Mesothelial cell of epicardium (in vitro differentiated cells): ENCODE measurements at regions not wholly inside any gene's neighbourhood (a gene's known extent, or its start where the extent isn't known, plus 50 kb on each side); places are given as distances from the start of the nearest gene placed in this dataset.

Experiments
- DNase-seq, 2 experiments: peaks; one replicate each; pipeline ENCODE4 v3.0.0; 2021; ENCODE audit warnings: low spot score in 2 of 2; ENCODE audit not compliant: unreplicated experiment in 2 of 2
- H3K27ac Mint-ChIP-seq: 2 replicates; pipeline ENCODE4 v1.8.0; 2021; ENCODE audit warnings: mixed read lengths
- H3K27me3 Mint-ChIP-seq: 2 replicates; pipeline ENCODE4 v1.8.0; 2021; ENCODE audit warnings: low read depth, mixed read lengths
- H3K36me3 Mint-ChIP-seq: 2 replicates; pipeline ENCODE4 v1.8.0; 2021; ENCODE audit warnings: mixed read lengths
- H3K4me1 Mint-ChIP-seq: 2 replicates; pipeline ENCODE4 v1.8.0; 2021; ENCODE audit warnings: mixed read lengths
- H3K4me3 Mint-ChIP-seq: 2 replicates; pipeline ENCODE4 v1.8.0; 2021; ENCODE audit warnings: mild to moderate bottlenecking, moderate library complexity, mixed read lengths
- H3K9me3 Mint-ChIP-seq: 2 replicates; pipeline ENCODE4 v1.8.0; 2021; ENCODE audit warnings: mixed read lengths
- CTCF ChIP-seq: fragments of 200-600 bp; sonication (generic); IDR thresholded peaks from one replicate; pipeline ENCODE4 v1.5.0; 2021; ENCODE audit warnings: antibody characterized with exemption; ENCODE audit not compliant: unreplicated experiment

- Mint-ChIP-seq H3K27ac (no peak overlapping the region), H3K9me3 (peaks cover under 1% of the 10 kb centered on the region), H3K4me3 (no peak overlapping the region), H3K36me3 (no peaks in the 10 kb centered on the region), H3K4me1 (peaks cover 22% of the 10 kb centered on the region), H3K27me3 (peaks cover 8% of the 10 kb centered on the region)
- no peak for TF ChIP-seq CTCF
- DNase-seq, result no peak
Observed at GRCh38 chr2:14977021-14977420, 344.5 kb downstream of the LRATD1 start.

DNA sequence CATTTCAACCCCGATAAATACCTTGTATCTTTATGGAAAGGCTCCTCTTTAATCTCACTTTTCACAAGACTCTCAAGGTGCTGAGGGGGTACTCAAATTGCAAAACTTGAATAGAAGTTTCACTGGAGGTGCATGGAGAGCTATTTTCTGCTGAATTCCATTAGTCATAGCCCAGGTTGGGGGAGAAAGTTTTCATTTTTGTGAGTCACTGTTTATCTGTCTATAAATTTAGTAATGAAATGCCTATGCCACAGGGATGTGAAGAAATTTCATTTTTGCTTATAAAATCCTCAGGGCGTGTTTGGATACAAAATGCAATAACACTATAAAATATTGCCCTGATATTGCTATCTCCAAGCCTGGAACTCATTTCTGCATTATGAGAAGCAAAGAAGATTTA, 346.3 kb downstream of the LRATD1 start:
- Mint-ChIP-seq H3K27me3 (peaks cover 14% of the 10 kb centered on the region), H3K4me1 (peaks cover 22% of the 10 kb centered on the region), H3K36me3 (no peaks in the 10 kb centered on the region), H3K9me3 (no peaks in the 10 kb centered on the region), H3K4me3 (no peak overlapping the region), H3K27ac (no peak overlapping the region)
- TF ChIP-seq CTCF, result no peak
- DNase-seq, result no peak

GRCh38 chr2:14982790-14983189, 350.3 kb downstream of the LRATD1 start:
- no peak overlapping the region for H3K4me3 Mint-ChIP-seq
- H3K4me1 Mint-ChIP-seq, result peaks cover 21% of the 10 kb centered on the region

DNA sequence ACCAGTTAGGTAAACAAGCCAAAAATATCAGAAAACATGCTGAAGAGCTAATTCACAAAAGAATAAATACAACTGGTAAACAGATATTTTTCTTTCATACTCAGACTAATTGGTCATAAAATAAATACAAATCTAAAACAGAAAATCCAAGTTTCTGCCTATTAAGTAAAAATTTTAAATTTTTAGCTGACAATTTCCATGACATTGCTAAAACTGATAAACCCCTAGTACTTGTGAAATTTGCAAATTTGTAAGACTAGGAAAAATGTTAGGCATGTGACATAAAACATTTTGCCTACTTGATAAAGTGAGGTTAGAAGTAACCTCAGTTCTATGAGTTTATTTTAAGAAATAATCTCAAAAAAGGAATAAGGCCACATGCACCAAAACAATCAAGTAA, 356.1 kb downstream of the LRATD1 start:
- no peak for DNase-seq
- no peak for TF ChIP-seq CTCF
- Mint-ChIP-seq H3K27me3 (peaks cover 36% of the 10 kb centered on the region), H3K9me3 (no peaks in the 10 kb centered on the region), H3K36me3 (no peaks in the 10 kb centered on the region), H3K4me3 (no peak overlapping the region), H3K4me1 (no peaks in the 10 kb centered on the region), H3K27ac (no peak overlapping the region)

More at GRCh38 chr2:14982790-14983189, 350.3 kb downstream of the LRATD1 start:
- no peak for TF ChIP-seq CTCF
- H3K27ac Mint-ChIP-seq, result no peak overlapping the region
- DNase-seq, result no peak
- H3K9me3 Mint-ChIP-seq, result no peaks in the 10 kb centered on the region
- H3K36me3 Mint-ChIP-seq, result no peaks in the 10 kb centered on the region
- H3K27me3 Mint-ChIP-seq, result peaks cover 28% of the 10 kb centered on the region

- Mint-ChIP-seq H3K27ac (no peak overlapping the region), H3K36me3 (no peaks in the 10 kb centered on the region), H3K4me3 (no peak overlapping the region), H3K9me3 (no peaks in the 10 kb centered on the region), H3K27me3 (peaks cover 38% of the 10 kb centered on the region), H3K4me1 (no peaks in the 10 kb centered on the region)
- DNase-seq, result no peak
- no peak for TF ChIP-seq CTCF
Observed at GRCh38 chr2:14991723-14992122, 359.2 kb downstream of the LRATD1 start.

DNA sequence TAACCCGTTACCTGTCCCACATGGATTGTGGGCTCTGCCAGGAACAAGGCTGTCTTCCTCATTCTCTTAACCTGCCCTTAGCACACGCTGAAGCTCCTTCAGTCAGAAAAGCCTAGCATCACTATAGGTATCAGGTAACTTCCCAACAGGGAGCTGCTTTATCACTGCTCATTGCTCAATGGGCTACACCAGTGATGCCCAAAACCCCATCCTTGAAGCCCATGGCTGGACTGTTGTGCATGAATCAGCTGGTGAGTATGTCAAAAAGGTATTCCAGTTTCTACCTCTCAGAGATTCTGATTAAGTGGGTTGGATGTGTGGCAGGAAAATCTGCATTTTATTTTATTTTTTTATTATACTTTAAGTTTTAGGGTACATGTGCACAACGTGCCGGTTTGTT, 362.2 kb downstream of the LRATD1 start:
- Mint-ChIP-seq H3K9me3 (no peaks in the 10 kb centered on the region), H3K4me1 (no peaks in the 10 kb centered on the region), H3K27ac (no peak overlapping the region), H3K27me3 (peaks cover 35% of the 10 kb centered on the region), H3K36me3 (no peaks in the 10 kb centered on the region), H3K4me3 (no peak overlapping the region)
- TF ChIP-seq CTCF, result no peak
- no peak for DNase-seq
